GM19043 (cell line): ENCODE measurements at regions not wholly inside any gene's neighbourhood (a gene's known extent, or its start where the extent isn't known, plus 50 kb on each side); places are given as distances from the start of the nearest gene placed in this dataset.

Experiments used
- ATAC-seq: cut with Tn5 transposase; IDR thresholded peaks from one replicate; pipeline ENCODE4 v1.9.1; 2021; ENCODE audit warnings: low read depth; ENCODE audit not compliant: unreplicated experiment

DNA sequence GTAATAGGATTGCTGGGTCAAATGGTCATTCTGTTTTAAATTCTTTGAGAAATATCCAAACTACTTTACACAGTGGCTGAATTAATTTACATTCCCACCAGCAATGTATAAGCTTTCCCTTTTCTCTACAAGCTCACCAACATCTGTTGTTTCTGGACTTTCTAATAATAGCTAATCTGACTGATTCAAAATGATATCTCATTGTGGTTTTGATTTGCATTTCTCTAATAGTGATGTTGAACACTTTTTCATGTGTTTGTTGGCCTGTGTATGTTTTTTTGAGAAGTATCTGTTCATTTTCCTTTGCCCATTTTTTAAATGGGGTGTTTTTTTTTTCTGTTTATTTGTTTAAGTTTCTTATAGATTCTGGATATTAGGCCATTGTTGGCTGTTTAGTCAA is 659.0 kb upstream of the GNPDA2 start:
- ATAC-seq = no peak

DNA sequence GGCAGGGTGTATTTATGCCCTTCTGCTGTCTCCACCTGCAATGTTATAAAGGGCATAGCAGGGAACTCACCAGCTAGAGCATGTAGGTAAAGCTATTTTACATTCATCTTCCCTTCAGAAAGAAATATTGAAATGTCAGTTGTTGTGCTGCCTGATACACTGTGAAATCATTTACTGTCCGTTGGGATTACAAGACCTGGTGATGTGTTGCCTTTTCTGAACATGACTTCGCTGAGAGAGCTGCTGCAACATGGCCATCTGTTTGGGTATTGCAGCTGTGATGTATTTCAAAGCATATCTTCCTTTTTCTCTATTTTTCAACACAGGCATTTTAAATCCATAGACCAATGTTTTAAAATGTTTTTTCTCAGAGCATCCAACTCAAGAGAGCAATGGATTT is 644.1 kb upstream of the GNPDA2 start:
- no peak for ATAC-seq

DNA sequence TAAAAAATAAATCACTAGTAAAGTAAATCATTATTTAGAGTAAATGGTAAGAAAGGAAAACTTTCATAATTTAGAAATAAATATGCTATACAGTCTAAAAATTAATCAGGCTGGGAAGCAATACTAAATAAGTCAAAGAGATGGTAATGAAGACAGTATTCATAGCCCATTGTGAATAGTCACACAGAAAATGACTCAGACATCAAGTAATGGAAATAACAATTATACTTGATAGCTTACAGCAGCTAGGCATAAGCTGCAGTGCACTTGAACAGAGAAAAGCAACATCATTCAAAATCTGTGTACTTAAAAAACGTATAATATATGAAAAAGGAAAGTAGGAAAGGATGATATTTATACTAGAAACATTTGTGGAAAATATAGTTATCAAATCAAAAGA is 642.5 kb upstream of the GNPDA2 start:
- no peak for ATAC-seq

DNA sequence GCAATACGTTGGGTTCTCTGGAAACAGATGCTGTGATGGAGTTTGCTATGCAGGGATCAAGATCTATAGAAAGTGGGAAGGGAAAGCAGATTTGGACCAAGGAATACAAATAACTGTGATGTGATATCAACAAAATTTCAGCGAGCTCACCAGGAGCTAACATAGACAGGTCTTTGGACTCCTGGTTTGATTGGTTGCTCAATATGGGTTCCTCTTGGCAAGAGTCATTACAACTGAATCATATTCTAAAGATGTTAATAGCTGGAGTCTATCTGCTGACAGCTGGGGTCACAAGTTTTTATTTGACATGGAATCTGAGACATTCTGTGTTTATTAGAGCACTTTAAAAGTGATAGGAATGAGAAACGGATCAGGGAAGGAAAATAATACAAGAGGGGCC is 637.6 kb upstream of the GNPDA2 start:
- no peak for ATAC-seq

DNA sequence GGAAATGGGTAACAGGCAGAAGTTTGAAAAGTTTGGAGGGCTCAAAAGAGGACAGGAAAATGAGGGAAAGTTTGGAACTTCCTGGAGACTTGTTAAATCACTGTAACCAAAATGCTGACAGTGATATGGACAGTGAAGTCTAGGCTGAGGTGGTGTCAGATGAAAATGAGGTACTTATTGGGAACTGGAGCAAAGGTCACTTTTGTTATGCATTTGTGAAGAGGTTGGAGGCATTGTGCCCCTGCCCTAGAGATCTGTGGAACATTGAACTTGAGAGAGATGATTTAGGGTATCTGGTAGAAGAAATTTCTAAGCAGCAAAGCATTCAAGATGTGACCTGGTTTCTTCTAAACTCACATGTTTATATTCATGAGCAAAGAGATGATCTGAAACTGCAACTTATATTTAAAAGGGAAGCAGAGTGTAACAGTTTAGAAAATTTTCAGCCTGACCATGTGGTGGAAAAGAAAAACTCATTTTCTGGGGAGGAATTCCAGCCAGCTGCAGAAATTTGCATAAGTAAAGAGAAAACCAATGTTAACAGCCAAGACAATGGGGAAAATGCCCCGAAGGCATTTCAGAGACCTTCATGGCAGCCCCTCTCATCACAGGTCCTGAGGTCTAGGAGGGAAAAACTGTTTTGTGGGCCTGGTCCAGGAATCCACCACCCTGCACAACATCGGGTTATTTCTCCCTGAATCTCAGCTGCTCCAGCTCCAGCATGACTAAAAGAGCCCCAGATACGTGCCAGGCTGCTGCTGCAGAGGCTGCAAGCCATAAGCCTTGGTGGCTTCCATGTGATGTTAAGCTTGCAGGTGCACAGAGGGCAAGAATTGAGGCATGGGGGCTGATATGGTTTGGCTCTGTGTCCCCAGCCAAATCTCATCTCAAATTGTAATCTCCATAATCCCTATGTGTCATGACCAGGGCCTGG is 632.5 kb upstream of the GNPDA2 start:
- no peak for ATAC-seq

DNA sequence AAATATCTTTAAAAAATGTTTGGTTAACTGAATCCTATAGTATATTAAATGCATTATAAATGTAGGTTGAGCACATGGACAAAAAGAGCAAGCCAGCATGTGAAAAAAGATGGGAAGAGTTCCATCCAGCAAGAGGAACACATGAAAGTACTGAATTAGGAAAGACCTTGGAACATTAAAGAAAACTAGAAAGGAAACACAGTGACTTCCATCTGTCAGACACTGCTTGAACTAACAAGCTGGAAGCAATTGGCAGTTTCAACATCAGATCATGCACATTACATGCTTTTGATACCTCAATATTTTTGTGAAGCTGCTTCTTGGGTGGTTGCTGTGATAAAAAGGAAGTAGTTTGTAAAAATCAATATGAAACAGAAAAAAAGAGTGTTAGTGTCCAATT is 626.8 kb upstream of the GNPDA2 start:
- ATAC-seq = no peak

DNA sequence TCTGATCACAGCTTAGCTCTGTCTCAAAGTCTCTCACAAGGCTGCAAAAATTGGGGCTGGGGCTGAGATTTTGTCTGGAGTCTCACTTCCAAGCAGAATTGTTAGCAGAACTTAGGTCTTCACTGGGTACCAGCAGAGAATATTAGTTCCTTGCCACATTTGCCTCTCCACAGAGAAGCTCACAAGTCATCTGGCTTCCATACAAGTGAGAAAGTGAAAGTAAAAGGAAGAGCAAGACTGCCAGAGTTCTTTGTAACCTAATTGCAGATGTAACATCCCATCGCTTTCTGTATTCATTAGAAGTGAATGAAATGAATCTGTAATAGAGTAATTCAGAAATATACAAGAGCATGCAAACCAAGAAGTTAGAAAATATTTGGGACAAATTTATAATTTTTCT is 624.1 kb upstream of the GNPDA2 start:
- peak; percentile 72 for ATAC-seq

DNA sequence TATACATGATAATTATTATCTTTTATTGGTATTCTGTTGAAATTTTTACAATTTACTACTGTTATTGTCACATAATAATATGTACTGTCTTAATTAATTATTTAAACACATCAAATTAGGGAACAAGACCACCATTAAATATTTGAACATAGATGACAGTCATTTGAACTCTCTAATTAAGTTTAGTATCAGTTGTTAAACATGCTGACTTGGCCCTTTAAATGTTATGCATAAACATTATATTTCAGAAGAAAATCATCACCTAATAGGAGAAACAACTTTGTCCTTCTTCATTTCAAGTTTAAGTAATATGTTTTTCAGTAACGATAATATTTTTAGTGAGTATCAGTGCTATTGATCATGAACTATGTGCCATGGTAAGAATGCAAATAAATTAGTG is 623.5 kb upstream of the GNPDA2 start:
- no peak for ATAC-seq

DNA sequence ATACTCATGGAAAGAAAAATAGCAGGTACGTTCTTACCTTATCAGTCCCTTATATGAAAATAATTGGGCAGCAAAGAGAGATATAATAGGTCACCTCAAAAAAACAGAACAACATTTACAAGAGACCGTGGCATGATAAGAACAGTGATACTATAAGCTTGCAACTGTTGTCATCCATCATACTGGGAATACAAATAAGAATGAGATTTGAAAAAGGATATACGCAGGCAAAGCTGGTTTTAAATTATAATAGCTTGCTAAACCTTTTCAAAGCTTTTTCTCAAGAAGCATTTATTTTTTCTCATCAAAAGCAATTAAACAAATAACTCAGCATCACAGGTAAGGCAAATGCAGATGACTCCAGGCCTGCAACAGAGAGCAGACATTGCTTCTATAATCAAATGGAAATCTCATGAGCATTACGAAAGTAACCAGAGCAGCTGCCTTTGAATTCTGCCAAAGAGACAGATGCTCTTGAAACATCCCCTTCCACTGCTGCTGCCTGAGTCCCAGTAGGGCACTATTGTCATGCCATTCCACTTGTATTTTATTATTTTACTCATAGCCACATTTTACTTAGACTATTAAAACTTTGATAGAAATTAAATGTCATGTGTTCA is 620.6 kb upstream of the GNPDA2 start:
- ATAC-seq = no peak

DNA sequence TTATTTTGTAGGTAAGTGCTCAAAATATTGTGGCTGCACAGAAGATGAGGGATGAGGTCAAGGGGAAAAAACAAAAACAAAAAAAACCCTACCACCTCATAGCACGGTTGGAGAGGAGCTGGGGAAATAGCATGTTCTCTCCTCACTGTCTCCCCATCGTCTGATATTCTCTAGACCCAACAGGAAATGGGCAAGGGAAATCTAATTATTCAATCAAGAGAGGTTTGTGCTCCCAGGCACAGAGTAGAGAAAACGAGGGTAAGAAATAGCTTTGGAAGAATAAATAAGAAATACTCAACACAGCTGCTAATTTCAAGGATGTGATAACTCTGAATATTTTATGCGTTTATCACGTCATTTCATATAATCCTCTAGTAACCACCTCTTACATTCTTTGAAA is 619.2 kb upstream of the GNPDA2 start:
- ATAC-seq = no peak

DNA sequence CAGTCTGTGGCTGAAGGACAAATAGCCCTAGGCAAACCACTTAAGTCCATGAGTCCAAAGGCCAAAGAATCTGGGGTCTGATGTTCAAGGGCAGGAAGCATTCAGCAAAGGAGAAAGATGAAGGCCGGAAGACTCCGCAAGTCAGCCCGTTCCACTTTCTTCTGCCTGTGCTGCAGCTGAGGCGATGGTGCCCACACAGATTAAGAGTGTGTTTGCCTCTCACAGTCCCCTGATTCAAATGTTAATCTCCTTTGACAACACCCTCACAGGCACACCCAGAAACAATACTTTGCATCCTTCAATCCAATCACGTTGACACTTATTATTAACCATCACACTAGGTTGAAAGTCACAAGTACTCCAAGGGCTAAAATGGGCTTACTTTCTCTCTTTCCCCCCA is 605.4 kb upstream of the GNPDA2 start:
- no peak for ATAC-seq

DNA sequence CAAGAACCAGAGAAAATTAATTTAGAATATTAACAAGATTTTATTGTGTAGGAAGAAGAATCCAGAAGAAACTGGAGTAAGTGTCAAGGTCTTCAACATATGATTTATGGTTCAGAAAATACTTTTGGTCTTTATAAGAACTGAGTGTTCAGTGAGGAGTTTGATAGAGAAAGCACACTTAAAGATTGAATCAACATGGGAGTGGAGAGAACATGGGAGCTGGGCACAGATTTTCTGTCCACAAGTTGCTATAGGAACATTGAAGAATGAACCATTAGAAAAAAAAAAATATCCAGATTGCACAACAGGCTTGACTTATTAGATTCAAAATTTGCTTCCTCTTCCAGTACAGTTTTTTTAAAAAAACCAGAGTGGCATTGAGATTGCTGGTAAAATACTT is 601.2 kb upstream of the GNPDA2 start:
- ATAC-seq = no peak

DNA sequence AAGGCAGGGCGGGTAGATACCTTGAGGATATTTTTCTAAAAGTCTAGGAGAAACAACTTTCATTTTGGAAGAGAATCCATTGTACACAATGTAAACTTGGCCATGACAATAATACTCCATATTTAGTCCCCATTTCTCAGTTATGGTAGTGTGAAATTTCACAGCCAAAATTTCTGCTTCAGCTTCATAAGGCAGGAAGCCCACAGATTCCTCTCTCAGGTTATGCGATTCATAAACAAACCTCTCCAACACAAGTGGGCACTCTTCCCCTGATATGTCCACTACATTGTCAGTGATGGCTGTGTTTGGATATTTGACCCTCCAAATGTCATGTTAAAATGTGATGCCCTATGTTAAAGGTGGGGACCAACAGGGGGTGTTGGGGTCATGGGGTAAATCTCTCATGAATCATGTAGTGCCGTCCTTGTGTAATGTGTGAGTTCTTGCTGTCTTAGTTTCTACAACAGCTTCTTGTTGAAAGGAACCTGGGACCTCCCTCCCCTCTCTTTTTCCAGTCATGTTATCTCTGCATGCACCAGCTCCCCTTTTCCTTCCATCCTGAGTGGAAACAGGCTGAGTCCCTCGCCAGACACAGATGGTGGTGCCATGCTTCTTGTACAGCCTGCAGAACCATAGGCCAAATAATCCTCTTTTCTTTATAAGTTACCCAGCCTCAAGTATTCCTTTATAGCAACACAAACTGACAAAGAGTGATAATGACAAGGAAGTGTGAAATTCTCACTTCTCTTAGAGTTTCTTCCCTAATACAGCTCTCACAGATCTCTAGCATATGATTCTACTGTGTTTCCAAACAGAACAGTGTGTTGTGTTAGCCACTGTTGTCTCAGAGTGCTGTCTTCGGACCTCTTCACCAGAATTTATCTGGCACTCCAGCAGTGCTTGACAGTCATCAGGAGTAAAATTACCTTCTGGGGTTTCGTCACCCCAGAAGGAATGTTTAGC is 598.4 kb upstream of the GNPDA2 start:
- ATAC-seq = no peak

DNA sequence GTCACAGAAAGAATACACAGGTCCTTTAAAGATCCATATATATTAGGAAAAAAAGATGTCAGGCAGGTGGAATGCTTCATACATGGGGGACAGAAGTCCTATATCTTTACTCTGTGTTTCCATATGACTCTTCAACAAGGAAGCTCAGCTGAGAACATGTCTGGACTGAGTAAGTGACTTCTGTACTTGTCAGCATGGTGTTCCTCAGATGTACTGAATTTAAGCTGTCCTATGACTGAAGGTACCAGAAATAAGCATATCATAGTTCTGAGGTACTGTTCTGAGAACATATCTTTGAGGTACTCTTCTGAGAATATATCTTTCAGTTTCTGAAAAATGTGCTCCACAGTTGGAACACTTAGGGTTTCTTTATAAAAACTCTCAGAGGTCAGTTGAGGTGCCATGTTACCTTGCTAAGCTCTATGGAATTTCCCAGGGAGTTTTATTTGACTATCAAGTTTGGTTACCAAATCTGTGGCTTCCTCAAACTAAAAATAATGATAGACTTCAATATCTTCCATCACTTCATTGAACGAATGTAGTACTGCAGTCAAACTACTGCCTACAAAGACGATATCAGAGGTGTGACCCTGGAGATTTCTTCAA is 597.2 kb upstream of the GNPDA2 start:
- ATAC-seq = no peak

DNA sequence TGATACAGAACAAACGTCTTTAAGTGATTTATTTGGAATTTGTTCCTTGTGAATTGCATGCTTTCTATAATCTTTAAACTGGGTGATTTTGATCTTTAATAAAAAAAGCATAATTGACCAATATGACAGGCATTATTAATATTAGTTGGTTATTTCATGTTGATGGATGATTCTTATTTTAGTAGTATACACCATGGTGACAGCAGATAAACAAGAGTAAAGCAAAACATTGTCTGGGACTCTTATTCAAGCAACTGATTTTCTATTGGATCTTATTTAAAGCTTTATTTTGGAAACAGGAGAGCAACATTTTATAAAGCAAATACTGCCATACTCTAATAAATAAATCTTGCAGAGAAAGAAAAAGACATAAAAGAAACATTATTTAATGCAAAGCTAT is 591.4 kb upstream of the GNPDA2 start:
- no peak for ATAC-seq

DNA sequence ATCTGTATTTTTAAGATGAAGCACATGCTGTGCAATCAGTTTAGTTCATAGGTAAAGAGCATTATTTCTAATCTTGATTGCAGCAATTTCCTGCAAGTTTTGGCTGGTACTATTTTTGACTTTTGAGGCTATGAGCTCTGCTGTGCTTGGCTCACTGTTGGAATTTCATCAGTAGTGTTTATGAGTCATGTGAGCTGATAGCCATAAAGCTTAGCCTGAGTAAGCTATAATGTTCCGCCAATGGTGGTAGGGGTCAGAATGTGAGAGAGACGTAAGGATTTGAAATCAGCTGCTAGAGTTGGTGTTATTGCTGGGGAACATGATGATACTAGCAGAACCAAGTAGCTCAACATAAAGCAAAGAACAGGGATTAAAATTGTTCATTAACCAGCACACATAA is 590.9 kb upstream of the GNPDA2 start:
- no peak for ATAC-seq

DNA sequence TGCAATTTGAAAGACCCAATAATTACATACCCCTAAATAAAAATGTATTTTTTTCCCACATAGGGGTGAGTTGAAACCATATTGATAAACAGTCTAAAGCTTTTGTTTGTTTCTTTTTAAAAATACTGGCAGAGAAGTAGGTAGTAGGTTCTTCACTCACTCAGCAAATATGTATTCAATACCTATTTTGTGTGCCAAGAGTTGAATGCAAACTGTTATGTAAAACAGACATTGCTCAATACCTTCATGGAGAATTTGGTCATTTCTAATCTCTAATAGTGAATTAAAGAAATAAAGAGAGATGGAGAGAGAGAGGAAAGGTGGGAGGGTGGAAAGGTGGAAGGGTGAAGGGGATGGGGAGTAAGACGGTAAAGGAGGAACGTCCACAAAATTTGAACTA is 589.9 kb upstream of the GNPDA2 start:
- no peak for ATAC-seq

DNA sequence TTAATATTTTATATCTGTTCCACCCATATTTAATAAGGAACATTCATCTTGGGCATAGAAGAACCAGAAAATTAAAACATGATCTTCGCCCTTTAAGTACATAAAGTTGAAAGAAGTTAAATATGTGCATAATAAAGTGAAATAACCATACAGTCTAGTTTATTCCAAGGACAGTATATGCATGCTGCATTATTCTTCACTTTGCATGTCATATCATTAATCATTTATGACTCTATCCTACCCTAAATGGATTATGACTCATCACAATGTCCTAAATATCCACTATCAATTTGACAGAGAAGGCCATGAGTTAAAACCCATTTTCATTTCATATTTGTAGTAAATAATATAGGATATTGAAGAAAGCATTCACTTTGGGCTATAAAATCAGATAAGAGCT is 576.5 kb upstream of the GNPDA2 start:
- ATAC-seq = no peak

DNA sequence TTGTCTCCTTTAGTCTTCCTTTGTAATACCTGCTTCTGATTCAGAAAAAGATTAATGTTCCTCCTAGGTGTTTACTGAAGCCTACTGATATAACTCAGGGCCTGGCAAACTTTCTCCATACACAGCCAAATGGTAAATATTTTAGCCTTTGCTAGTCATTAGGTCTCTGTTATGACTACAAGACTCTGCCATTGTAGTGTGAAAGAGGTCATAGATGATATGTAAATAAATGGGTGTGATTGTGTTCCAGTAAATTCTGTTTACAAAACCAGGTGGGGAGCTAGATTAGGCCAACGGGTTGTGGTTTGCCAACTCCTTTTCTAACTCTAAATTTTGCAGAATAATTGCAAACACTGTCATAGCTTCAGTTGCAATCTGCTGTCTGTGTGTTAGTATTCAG is 568.1 kb upstream of the GNPDA2 start:
- no peak for ATAC-seq

DNA sequence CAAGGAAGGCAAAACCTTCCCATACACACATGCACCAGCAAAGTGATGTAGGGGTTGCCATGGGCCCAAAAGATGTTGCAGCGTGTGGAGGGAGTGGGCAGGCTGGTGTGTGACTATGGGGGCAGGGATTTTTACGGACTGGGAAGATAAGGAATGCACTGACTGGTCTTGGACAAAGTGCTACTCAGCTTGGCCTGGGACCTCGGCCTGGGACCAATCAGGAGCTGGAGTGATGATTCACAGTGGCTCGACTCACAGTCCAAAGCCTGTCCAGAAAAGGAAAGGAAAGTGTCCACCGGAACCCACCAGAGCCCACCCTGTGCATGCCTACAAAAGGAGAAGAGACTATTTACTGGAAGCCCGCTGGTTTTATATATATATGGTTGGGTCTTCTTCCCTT is 567.0 kb upstream of the GNPDA2 start:
- no peak for ATAC-seq

DNA sequence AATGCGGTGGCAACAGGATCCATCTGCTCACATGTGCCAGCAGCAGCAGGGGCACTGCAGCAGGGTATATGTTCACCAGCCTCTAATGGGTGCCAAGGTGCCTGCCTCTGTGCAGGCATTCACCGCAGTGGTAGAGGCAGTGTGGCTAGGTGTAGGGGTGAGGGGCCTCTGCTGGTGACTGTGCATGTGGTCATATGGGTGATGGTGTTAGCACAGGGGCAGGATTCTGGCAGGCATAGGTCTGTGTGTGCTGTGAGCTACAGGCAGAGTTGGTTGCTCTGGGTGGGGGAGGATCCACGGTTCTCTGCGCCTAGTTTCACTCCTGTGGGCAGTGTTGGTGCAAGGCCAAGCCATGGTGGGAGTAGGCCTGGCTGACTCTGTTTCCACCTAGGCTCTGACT is 566.5 kb upstream of the GNPDA2 start:
- no peak for ATAC-seq
